Motor neuron (in vitro differentiated cells): ENCODE measurements at regions not wholly inside any gene's neighbourhood (a gene's known extent, or its start where the extent isn't known, plus 50 kb on each side); places are given as distances from the start of the nearest gene placed in this dataset.

Experiments used
- ATAC-seq, 8 experiments: fragments of 200-7000 bp; cut with Tn5 transposase; replicated peaks in 6 of 8; 2 replicates each; pipeline ENCODE4 v1.8.0; 2021; ENCODE audit warnings: mild to moderate bottlenecking in 8 of 8, moderate library complexity in 8 of 8
- H3K27ac ChIP-seq, 2 donors: fragments of 250-450 bp; sonication (Bioruptor Pico); 2 replicates each; pipeline ENCODE4 v1.9.0; 2021; ENCODE audit warnings: antibody characterized with exemption in 2 of 2, mild to moderate bottlenecking in 2 of 2, moderate library complexity in 1 of 2
- H3K4me1 ChIP-seq, 2 donors: fragments of 250-450 bp; sonication (Bioruptor Pico); replicated peaks in 1 of 2; 2 replicates each; pipeline ENCODE4 v1.6.1; 2021; ENCODE audit warnings: antibody characterized with exemption in 2 of 2, mild to moderate bottlenecking in 2 of 2, moderate library complexity in 1 of 2
- H3K4me3 ChIP-seq, 5 donors: fragments of 250-450 bp; sonication (Bioruptor Pico); 2 replicates each; pipeline ENCODE4 v1.9.0; 2021; ENCODE audit warnings: antibody characterized with exemption in 5 of 5, mild to moderate bottlenecking in 5 of 5, moderate library complexity in 4 of 5
- WGBS, 10 experiments: fragments of 450-650 bp; shearing (Covaris generic); methylation state at CpG; one replicate each; pipeline ENCODE4 v1.0.0; 2022; 5-methylcytosine and 5-hydroxymethylcytosine counted together
- in situ Hi-C, 9 experiments: fragments of 400-800 bp; cut with MboI; loops; one replicate each; pipeline ENCODE4 v1.15.0; 2021; ENCODE audit warnings: low sequenced_read_pairs in 9 of 9, low pct_unique_long_range_greater_than_20kb in 2 of 9; ENCODE audit not compliant: unreplicated experiment in 9 of 9

DNA sequence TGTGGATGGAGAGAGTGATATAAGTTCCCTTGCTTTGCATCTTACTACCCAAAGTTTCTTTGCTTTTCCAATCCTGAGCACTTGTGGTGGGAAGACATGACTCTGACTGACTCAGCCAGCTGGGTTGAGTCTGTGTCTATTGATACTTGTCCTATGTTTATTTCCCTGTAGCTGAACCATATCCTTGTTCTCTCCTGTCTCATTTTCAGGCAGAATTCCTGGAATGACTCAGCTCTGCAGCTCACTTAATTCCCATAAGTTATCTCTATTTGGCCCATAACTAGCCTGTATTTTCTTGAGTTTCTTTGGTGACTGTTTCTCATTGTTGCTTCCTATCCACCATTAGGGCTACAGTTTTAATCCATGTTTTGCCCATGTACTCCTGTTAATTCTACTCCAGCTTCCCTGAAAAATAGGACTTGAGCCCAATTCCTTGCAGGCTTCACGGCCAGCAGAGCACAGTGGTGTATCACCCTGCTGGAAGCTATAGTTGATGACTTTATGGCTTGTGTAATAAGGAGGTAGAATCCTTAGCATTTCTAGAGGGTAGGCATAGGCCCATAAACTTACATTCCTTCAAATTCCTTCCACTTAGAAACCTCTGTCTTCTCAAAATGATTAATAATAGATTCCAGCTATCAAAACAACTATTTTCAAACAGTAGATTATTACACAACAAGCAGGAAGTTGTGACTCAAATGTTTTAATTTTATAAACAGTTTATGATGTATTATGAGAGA is 183.1 kb downstream of the TMTC3 start:
- WGBS, 10 experiments = 0 to 90% (median 50%) methylated on average over 1 of the region's 1 CpG; no CpG with 5 or more reads in 5 of the 10 experiments
- ATAC-seq = peak in 3 of 8 experiments; percentile 50 to 80 (median 69)
- Histone ChIP-seq H3K27ac (no peak overlapping the region), H3K4me1 (no peaks in the 10 kb centered on the region), H3K4me3 (no peak overlapping the region)
- in situ Hi-C loops = no loop called here

DNA sequence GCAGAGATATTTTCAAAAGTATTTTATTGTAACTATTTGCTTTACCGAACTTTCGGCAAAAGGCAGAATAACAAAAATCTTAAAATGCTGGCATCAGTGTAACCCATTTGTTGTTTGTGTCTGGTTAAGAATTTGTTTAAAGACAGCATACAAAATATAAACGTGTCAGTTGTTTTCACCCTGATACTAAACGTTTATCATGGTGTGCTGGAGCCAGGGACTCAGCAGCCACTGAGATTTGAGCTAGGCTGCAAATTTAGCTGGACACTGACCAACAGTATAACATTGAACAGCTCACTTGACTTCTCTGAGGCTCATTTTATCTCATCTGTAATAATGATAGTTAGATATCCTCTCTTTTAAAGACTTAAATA is 183.7 kb downstream of the TMTC3 start:
- 22 to 93% (median 80%) methylated on average over 1 to 4 of the region's 4 CpGs; no CpG with 5 or more reads in 1 of the 10 experiments for WGBS, 10 experiments
- Histone ChIP-seq H3K4me1 (no peaks in the 10 kb centered on the region), H3K27ac (no peak overlapping the region), H3K4me3 (no peak overlapping the region)
- in situ Hi-C loops = no loop called here
- no peak for ATAC-seq

DNA sequence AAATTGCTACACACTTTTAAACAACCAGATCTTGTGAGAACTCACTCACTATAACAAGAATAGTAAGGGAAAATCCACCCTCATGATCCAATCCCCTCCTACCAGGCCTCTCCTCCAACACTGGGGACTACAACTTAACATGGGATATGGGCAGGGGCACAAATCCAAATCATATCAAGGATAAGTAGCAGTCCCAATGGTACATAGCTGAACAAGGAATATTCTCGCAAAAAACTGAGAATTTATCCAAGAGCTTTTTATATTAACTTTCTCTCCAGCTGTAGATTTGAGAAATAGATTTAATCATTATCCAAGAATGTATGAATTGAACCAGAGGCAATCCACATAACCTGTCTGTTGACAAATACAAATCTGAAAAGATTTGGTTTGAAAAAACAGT is 185.2 kb downstream of the TMTC3 start:
- ATAC-seq = no peak
- in situ Hi-C loops = no loop called here
- Histone ChIP-seq H3K27ac (no peak overlapping the region), H3K4me1 (no peaks in the 10 kb centered on the region), H3K4me3 (no peak overlapping the region)
- 83 to 100% (median 100%) methylated on average over 1 of the region's 1 CpG; no CpG with 5 or more reads in 3 of the 10 experiments for WGBS, 10 experiments

DNA sequence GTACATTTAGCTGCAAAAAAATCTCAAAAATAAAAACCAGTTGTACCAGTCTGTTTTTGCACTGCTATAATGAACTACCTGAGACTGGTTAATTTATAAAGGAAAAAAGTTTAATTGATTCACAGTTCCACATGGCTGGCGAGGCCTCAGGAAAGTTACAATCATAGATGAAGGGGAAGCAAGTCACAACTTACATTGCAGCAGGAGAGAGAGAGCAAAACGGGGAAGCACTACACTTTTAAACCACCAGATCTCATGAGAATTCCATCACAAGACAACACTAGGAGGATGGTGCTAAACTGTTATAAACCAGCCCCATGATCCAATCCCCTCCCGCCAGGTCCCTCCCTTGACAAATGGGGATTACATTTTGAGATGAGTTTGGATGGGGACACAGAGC is 186.0 kb downstream of the TMTC3 start:
- Histone ChIP-seq H3K4me1 (no peaks in the 10 kb centered on the region), H3K4me3 (no peak overlapping the region), H3K27ac (no peak overlapping the region)
- WGBS, 10 experiments = 74 to 100% (median 92%) methylated on average over 1 to 3 of the region's 3 CpGs; no CpG with 5 or more reads in 2 of the 10 experiments
- no peak for ATAC-seq
- in situ Hi-C loops = no loop called here

DNA sequence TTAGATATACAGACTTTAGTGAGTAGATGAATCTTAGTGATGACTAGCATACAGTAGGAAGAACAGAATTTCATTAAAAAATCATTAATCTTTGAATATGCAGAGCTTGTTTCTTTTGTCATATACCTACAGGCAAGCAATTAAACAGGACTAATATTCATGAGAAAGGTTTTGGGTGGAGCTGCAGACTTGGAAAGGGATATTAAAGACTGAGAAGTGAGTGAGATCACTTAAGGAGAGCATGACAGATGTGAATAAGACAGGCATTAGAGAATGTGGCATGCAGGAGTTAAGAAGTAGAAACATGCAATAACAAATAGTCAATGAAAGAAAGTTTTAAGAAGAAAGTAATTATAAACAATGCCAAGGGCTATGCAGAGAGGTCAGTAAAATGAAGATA is 187.7 kb downstream of the TMTC3 start:
- Histone ChIP-seq H3K27ac (no peak overlapping the region), H3K4me3 (no peak overlapping the region), H3K4me1 (no peaks in the 10 kb centered on the region)
- ATAC-seq = peak in 3 of 8 experiments; percentile 49 to 88 (median 80)
- in situ Hi-C loops = no loop called here

DNA sequence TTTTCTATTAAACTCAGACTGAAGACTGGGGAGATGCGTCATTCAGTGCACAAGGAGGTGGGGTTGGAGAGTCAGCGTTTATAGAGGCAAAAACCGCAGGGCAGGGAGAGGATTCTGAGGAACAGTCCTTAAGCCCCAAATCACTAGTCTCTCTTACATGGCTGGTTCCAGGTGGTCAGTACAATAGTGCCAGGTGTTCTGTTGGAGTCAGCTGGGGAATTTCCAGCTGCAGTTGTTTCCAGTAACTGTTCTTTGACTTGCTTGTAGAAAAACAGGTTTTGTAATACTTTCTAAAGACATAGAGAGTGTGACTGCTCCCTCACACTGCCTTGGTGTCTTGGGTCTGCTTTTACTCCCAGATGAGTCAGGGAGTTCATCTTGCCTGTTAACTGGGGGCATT is 192.2 kb downstream of the TMTC3 start:
- peak in 1 of 8 experiments; percentile 57 for ATAC-seq
- Histone ChIP-seq H3K27ac (no peak overlapping the region), H3K4me1 (no peaks in the 10 kb centered on the region), H3K4me3 (no peak overlapping the region)
- in situ Hi-C loops = no loop called here
- 52 to 95% (median 71%) methylated on average over 1 to 3 of the region's 3 CpGs; no CpG with 5 or more reads in 3 of the 10 experiments for WGBS, 10 experiments

DNA sequence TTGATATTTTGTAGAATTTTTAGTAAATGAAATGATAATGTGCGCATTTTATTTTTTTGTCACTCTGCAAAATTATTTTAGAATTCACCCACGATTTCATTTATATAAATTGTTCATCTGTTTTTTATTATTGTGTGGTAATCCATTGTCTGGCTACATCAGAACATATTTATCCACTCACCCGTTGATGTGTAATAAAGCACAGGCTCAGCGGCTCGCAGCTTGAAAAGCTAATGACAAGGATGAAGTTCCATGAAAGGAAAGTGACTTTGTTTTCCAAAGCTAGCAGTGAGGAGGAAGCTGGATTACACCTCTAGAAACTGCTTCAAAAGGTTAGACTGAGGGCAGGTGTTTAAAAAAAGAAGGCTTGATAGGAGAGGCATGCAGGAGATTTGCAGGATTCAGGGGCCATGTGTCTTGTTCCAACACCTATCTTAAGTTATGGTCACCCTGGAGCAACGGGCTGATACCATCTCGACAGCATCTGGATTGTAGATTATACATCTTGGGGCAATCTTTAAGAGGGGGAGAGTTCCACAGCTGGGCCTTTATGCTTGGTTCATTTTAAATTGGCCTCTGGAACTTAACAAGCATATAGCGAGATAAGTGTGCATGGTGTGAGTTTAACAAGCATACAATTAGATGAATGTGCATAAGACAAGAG is 194.1 kb downstream of the TMTC3 start:
- Histone ChIP-seq H3K27ac (no peak overlapping the region), H3K4me3 (no peak overlapping the region), H3K4me1 (no peaks in the 10 kb centered on the region)
- in situ Hi-C loops = no loop called here
- 17 to 81% (median 74%) methylated on average over 5 to 7 of the region's 8 CpGs for WGBS, 10 experiments
- no peak for ATAC-seq

DNA sequence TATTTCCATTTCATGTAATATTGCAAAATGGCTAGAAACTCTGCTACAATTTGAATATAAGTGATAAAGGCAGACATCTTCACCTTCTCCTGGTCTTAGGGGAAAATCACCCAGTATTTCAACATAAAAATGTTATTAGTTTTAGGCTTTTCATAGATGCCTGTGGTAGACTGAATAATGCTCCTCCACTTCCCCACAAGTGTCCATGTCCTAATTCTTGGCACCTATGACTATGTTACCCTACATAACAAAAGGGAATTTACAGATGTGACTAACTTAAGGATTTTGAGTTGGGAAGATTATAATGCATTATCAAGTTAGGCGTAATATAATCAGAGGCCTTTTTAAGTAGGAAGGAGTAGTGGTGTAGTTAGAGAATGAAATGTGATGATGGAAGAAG is 196.4 kb downstream of the TMTC3 start:
- H3K27ac ChIP-seq = no peak overlapping the region
- in situ Hi-C loops = no loop called here
- no peak overlapping the region for H3K4me3 ChIP-seq
- ATAC-seq = no peak
- WGBS, 10 experiments = 0 to 50% (median 0%) methylated on average over 1 of the region's 1 CpG; no CpG with 5 or more reads in 2 of the 10 experiments
- no peaks in the 10 kb centered on the region for H3K4me1 ChIP-seq

DNA sequence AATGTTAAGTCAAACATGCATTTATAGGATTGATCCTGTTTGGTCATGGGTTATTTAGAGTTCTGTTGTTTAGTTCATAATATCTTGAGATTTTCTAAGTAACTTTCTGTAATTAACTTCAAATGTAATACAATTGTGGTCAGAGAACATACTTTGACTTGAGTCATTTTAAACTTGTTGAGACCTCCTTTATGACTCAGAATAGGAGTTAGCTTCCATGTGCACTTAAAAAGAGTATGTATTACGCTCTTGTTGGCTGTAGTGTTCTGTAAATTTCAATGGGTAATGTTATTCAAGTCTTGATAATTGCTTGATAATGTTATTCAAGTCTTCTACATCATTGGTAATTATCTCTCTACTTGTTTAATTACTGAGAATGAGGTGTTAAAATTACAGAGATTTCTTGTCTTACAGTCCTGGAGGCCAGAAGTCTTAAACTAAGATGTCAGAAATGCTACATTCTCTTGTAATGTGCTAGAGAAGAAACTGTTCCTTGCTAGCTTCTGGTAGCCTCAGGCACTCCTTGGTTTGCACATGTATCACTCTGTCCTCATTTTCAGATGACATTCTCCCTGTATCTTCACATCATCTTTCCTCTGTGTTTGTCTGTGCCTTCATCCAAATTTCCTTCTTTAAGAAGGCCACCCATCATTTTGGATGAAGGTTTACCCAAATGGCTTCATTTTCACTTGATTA is 197.3 kb downstream of the TMTC3 start:
- 33 to 100% (median 81%) methylated on average over 1 of the region's 1 CpG for WGBS, 10 experiments
- peak in 2 of 8 experiments; percentile 48 to 55 for ATAC-seq
- no peak overlapping the region for H3K27ac ChIP-seq
- in situ Hi-C loops = no loop called here
- H3K4me3 ChIP-seq = no peak overlapping the region
- H3K4me1 ChIP-seq = no peaks in the 10 kb centered on the region

DNA sequence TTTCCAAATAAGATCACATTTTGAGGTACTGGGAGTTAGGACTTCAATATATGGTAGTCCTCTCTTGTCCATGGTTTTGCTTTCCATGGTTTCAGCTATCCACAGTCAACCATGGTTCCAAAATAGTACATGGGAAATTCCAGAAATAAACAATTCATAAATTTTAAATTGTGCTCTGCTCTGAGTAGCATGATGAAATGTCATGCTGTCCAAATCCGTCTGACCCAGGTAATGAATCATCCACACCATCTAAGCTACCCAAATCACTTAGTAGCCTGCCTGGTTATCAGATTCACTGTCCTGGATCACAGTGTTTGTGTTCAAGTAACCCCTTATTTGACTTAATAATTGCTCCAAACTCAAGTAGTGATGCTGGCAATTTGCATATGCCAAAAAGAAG is 197.9 kb downstream of the TMTC3 start:
- 17 to 100% (median 71%) methylated on average over 1 of the region's 1 CpG; no CpG with 5 or more reads in 2 of the 10 experiments for WGBS, 10 experiments
- Histone ChIP-seq H3K4me3 (no peak overlapping the region), H3K27ac (no peak overlapping the region), H3K4me1 (no peaks in the 10 kb centered on the region)
- in situ Hi-C loops = no loop called here
- ATAC-seq = peak in 2 of 8 experiments; percentile 20 to 25

DNA sequence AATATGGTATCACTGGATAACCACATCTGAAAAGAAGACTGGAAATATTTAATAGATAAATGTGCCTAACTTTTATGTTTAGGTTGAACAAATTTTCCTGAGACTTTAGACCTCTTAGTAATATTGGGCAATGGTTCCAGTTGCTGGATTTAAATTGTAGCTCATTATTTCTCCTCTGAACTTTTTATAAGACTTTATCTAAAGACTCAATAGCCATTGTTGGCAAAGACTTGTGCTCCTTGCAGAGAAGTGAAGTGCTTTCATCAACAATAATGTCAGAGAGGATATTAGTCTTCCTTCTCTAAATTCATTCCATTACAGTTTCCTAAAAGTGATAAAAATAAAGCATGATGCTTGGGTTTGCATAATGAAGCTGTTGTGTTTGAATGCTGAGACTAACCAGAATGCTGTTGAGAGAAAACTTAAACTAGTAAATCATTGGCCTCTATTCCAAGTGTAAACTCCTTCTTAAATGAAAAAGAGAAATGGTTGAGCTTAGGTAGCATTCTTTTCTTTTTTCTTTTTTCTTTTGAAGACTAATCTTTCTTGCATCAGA is 200.2 kb downstream of the TMTC3 start:
- Histone ChIP-seq H3K4me3 (no peak overlapping the region), H3K4me1 (no peaks in the 10 kb centered on the region), H3K27ac (no peak overlapping the region)
- in situ Hi-C loops = no loop called here
- no peak for ATAC-seq

DNA sequence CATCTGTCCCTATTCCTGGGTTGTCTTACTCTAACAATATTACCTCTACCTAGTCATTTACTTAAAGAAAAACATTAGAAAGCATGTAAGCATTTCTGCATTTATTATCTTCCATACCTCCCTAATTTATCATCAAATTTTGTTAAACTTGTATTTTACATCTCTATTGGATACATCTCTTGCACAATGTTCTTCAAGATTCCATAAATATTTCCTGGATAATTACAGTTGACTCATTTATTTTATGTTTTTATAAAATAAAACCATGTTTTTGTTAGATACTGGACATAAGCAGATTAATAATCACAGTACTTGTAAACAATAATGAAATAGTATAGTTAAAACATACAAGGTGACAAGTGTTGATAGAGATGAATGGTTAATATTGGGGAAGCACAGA is 209.0 kb downstream of the TMTC3 start:
- in situ Hi-C loops = no loop called here
- no peak for ATAC-seq
- H3K4me3 ChIP-seq = no peak overlapping the region

DNA sequence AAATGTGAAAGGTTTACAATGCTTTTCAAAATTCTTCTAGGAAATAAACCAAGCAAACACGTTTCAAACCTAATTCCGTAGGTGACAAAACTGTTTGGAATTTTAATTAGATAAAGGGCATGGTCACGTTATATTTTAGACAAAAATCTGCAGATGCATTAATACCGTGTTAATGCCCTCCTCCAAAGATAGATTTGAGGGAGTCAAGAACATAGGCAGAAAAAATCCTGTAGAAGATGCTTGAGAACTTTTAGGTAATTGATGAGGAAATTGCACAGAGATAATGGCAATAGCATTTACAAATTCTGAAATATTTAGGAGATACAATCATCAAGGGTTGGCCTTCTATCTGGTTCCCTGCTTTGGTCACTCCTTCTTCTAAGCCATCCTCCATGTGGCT is 212.6 kb downstream of the TMTC3 start:
- Histone ChIP-seq H3K4me3 (no peak overlapping the region), H3K27ac (no peak overlapping the region), H3K4me1 (no peaks in the 10 kb centered on the region)
- WGBS, 10 experiments = 45 to 97% (median 87%) methylated on average over 3 to 4 of the region's 4 CpGs; no CpG with 5 or more reads in 1 of the 10 experiments
- in situ Hi-C loops = no loop called here
- no peak for ATAC-seq

More for the DNA sequence above, 209.0 kb downstream of the TMTC3 start:
- no peak overlapping the region for H3K27ac ChIP-seq
- no peaks in the 10 kb centered on the region for H3K4me1 ChIP-seq
